Adrenal gland (tissue), 9 donors: ENCODE measurements at regions not wholly inside any gene's neighbourhood (a gene's known extent, or its start where the extent isn't known, plus 50 kb on each side); places are given as distances from the start of the nearest gene placed in this dataset.

Source experiments
- DNase-seq, 7 donors: peaks; one replicate each; pipeline ENCODE4 v3.0.0-alpha.2; 2019 to 2020
- H3K27ac ChIP-seq, 5 donors: fragments of 200-600 bp; sonication (generic) in 4 of 5; 1 replicate in 3 of 5; 2 replicates in 2 of 5; pipeline versions ENCODE4 v1.5.1 to v1.8.0; 2016 to 2020; ENCODE audit warnings: mild to moderate bottlenecking in 1 of 5
- H3K27me3 ChIP-seq: fragments of 200-600 bp; 2 replicates; pipeline ENCODE4 v1.8.0; 2021
- H3K36me3 ChIP-seq, 2 donors: fragments of 200-600 bp; replicated peaks in 1 of 2; 1 replicate in 1 of 2; 2 replicates in 1 of 2; pipeline versions ENCODE4 v1.5.1 to v1.8.0; 2018 to 2022
- H3K4me1 ChIP-seq, 2 donors: fragments of 200-600 bp; replicated peaks in 1 of 2; 1 replicate in 1 of 2; 2 replicates in 1 of 2; pipeline versions ENCODE4 v1.5.1 to v1.8.0; 2018 to 2021
- H3K4me3 ChIP-seq, 4 donors: fragments of 200-600 bp; sonication (generic) in 3 of 4; one replicate each; pipeline ENCODE4 v1.5.1; 2016 to 2018
- H3K9me3 ChIP-seq, 3 donors: fragments of 200-600 bp; sonication (generic) in 1 of 3; replicated peaks in 1 of 3; 1 replicate in 2 of 3; 2 replicates in 1 of 3; pipeline versions ENCODE4 v1.5.1 to v1.8.0; 2016 to 2021
- POLR2A ChIP-seq, 2 donors: fragments of 450-650 bp; IDR thresholded peaks; one replicate each; pipeline ENCODE4 v1.6.1; 2017; ENCODE audit warnings: antibody characterized with exemption in 2 of 2, mild to moderate bottlenecking in 2 of 2, moderate library complexity in 1 of 2
- WGBS, 4 donors: extraction: QIAGEN DNeasy Blood & Tissue Kit in 2 of 4; methylation state at CpG; one replicate each; pipeline versions ENCODE4 v1.1.5 to v1.1.7; 2013 to 2017; 5-methylcytosine and 5-hydroxymethylcytosine counted together
- intact Hi-C, 2 donors: fragments of 100-400 bp; cut with DNase I; formaldehyde crosslinking; loops; one replicate each; pipeline versions ENCODE4 v1.14.1 to v1.15.0; 2022 to 2023
- TF ChIP-seq, protein P1 (sequence below), 6 experiments: fragments of 450-650 bp in 4 of 6; fragments of 200-600 bp in 2 of 6; sonication (generic) in 1 of 6; IDR thresholded peaks; 1 replicate in 5 of 6; 2 replicates in 1 of 6; pipeline versions ENCODE4 v1.5.1 to v1.8.0; 2016 to 2021; ENCODE audit warnings: antibody characterized with exemption in 6 of 6, mild to moderate bottlenecking in 2 of 6, moderate library complexity in 1 of 6
- donor health status: healthy with polysubstance abuse.
- donor health status: Bipolar disorder and iron deficiency.
- donor health status: DM: yes; HTN: yes; CAD: no.
- donor health status: DM: no; HTN: no; CAD: no.
- donor health status: DM: no; HTN: no; CAD: no.

GRCh38 chr17:12341328-12341727 is 320.7 kb downstream of the MAP2K4 start:
- 64 to 81% (median 70%) methylated on average over 2 of the region's 2 CpGs for WGBS, 4 donors
- H3K27ac ChIP-seq, result no peak overlapping the region
- intact Hi-C loops, result no loop called here
- H3K27me3 ChIP-seq, result no peaks in the 10 kb centered on the region
- no peak overlapping the region for H3K4me3 ChIP-seq
- H3K9me3 ChIP-seq, result no peaks in the 10 kb centered on the region
- H3K36me3 ChIP-seq, result no peaks in the 10 kb centered on the region
- no peak for DNase-seq
- no peaks in the 10 kb centered on the region for H3K4me1 ChIP-seq
- TF ChIP-seq, protein P1, sequence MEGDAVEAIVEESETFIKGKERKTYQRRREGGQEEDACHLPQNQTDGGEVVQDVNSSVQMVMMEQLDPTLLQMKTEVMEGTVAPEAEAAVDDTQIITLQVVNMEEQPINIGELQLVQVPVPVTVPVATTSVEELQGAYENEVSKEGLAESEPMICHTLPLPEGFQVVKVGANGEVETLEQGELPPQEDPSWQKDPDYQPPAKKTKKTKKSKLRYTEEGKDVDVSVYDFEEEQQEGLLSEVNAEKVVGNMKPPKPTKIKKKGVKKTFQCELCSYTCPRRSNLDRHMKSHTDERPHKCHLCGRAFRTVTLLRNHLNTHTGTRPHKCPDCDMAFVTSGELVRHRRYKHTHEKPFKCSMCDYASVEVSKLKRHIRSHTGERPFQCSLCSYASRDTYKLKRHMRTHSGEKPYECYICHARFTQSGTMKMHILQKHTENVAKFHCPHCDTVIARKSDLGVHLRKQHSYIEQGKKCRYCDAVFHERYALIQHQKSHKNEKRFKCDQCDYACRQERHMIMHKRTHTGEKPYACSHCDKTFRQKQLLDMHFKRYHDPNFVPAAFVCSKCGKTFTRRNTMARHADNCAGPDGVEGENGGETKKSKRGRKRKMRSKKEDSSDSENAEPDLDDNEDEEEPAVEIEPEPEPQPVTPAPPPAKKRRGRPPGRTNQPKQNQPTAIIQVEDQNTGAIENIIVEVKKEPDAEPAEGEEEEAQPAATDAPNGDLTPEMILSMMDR (IDR thresholded peaks at IDR 0.05), result no peak
- no peak for TF ChIP-seq POLR2A (IDR thresholded peaks at IDR 0.05)

- H3K4me1 ChIP-seq, result no peaks in the 10 kb centered on the region
- no peaks in the 10 kb centered on the region for H3K9me3 ChIP-seq
- no peak for DNase-seq
- no peak overlapping the region for H3K27ac ChIP-seq
- intact Hi-C loops, result no loop called here
- no peaks in the 10 kb centered on the region for H3K36me3 ChIP-seq
- TF ChIP-seq, protein P1 (IDR thresholded peaks at IDR 0.05), result no peak
- no peak for TF ChIP-seq POLR2A (IDR thresholded peaks at IDR 0.05)
- no peaks in the 10 kb centered on the region for H3K27me3 ChIP-seq
- no peak overlapping the region for H3K4me3 ChIP-seq
- 58 to 66% (median 63%) methylated on average over 4 to 6 of the region's 6 CpGs for WGBS, 4 donors
Measured at GRCh38 chr17:12342161-12342560, 321.5 kb downstream of the MAP2K4 start.

- intact Hi-C loops, result no loop called here
- H3K27ac ChIP-seq, result no peak overlapping the region
Measured at GRCh38 chr17:12342609-12343435, 322.1 kb downstream of the MAP2K4 start.

DNA sequence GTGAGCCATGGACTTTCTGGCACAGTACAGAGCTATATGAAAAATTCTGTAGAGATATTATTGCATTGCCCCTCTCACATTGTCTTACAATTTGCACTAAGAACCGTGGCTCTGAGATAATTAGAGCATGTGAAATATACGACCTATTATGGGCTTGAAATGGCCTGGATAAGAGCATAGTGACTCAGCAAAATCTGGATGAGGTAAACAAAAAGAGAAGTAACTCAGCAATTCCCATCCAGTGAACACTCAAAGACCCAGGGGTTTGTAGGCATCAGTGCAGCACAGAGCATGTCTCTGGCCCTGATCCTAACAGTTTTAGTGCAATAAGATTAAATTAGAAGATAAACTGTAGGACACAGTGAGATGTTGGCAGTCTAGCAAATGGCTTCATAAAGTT is 317.2 kb upstream of the MYOCD start:
- WGBS, 4 donors, result 32 to 45% (median 40%) methylated on average over 2 of the region's 2 CpGs
- H3K36me3 ChIP-seq, result no peaks in the 10 kb centered on the region
- TF ChIP-seq POLR2A (IDR thresholded peaks at IDR 0.05), result no peak
- TF ChIP-seq, protein P1 (IDR thresholded peaks at IDR 0.05), result no peak
- H3K27ac ChIP-seq, result no peak overlapping the region
- intact Hi-C loops, result no loop called here
- no peak overlapping the region for H3K4me3 ChIP-seq
- no peaks in the 10 kb centered on the region for H3K27me3 ChIP-seq
- H3K4me1 ChIP-seq, result no peaks in the 10 kb centered on the region
- DNase-seq, result no peak
- no peaks in the 10 kb centered on the region for H3K9me3 ChIP-seq

More at GRCh38 chr17:12342609-12343435, 322.1 kb downstream of the MAP2K4 start:
- Histone ChIP-seq H3K9me3 (no peaks in the 10 kb centered on the region), H3K4me3 (no peak overlapping the region), H3K4me1 (no peaks in the 10 kb centered on the region), H3K27me3 (no peaks in the 10 kb centered on the region), H3K36me3 (no peaks in the 10 kb centered on the region)
- WGBS, 4 donors, result 48 to 61% (median 54%) methylated on average over 7 of the region's 7 CpGs
- TF ChIP-seq, protein P1 (IDR thresholded peaks at IDR 0.05), result no peak
- no peak for TF ChIP-seq POLR2A (IDR thresholded peaks at IDR 0.05)
- peak in 1 of 7 donors; percentile 24 for DNase-seq
